Bronchial epithelial cell (primary cell): ENCODE measurements at regions not wholly inside any gene's neighbourhood (a gene's known extent, or its start where the extent isn't known, plus 50 kb on each side); places are given as distances from the start of the nearest gene placed in this dataset.

Experiments used
- DNase-seq: peaks from one replicate; pipeline ENCODE4 v3.0.0-alpha.2; 2010; ENCODE audit warnings: low read depth
- FAIRE-seq: peaks from 2 replicates; lab custom pipeline; 2011; peaks lifted over from hg19 to GRCh38; lab: Jason Lieb, UNC
- H3K27me3 ChIP-seq: 2 replicates; pipeline ENCODE4 v1.5.1; 2011; ENCODE audit warnings: low read length; ENCODE audit not compliant: control insufficient read depth, insufficient read depth
- H3K36me3 ChIP-seq: 2 replicates; pipeline ENCODE4 v1.5.1; 2011; ENCODE audit warnings: low read length; ENCODE audit not compliant: control insufficient read depth, insufficient read depth
- H3K4me3 ChIP-seq: 2 replicates; pipeline ENCODE4 v1.5.1; 2011; ENCODE audit warnings: mild to moderate bottlenecking, low read depth, low read length, control low read depth
- TF ChIP-seq, protein P1 (sequence below): IDR thresholded peaks from 2 replicates; pipeline ENCODE4 v1.5.1; 2011; ENCODE audit warnings: mild to moderate bottlenecking, moderate library complexity, low read length, control low read depth, inconsistent platforms; ENCODE audit not compliant: insufficient read depth, severe bottlenecking

DNA sequence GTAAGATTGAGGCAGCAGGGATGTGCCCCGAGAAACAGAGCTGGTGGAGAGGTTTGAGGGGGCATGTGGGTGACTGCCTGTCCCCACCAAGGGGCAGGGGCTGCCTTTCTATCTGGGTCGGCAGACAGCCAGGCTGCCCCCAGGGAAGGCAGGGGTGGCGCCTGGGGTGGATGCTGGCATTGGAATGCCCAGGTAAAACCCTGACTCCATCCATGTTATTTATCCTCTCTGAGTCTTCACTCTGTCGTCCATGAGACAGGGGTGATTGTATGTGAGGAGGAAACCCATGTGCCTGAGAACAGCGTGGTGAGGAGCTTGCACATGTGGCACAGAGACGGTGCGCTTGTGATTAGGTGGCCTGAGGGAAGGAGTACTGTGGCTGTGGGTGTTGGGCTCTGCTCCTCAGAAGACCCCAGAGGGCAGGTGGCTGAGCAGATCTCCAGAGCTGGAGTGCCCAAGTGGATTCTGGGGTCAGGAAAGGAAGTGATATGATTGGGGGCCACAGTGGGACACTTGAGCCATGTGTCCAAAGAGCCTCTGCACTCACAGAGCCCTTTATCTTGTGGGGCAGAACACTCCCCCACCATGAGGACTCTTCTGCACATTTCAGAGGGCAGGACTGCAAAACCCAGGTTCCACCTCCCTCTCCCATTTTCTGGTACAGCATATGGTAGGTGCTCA, 100.4 kb upstream of the RET start:
- no peaks in the 10 kb centered on the region for H3K36me3 ChIP-seq
- TF ChIP-seq, protein P1, sequence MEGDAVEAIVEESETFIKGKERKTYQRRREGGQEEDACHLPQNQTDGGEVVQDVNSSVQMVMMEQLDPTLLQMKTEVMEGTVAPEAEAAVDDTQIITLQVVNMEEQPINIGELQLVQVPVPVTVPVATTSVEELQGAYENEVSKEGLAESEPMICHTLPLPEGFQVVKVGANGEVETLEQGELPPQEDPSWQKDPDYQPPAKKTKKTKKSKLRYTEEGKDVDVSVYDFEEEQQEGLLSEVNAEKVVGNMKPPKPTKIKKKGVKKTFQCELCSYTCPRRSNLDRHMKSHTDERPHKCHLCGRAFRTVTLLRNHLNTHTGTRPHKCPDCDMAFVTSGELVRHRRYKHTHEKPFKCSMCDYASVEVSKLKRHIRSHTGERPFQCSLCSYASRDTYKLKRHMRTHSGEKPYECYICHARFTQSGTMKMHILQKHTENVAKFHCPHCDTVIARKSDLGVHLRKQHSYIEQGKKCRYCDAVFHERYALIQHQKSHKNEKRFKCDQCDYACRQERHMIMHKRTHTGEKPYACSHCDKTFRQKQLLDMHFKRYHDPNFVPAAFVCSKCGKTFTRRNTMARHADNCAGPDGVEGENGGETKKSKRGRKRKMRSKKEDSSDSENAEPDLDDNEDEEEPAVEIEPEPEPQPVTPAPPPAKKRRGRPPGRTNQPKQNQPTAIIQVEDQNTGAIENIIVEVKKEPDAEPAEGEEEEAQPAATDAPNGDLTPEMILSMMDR, result no peak
- DNase-seq (no peak), FAIRE-seq (no peak)
- H3K27me3 ChIP-seq, result no peaks in the 10 kb centered on the region
- no peak overlapping the region for H3K4me3 ChIP-seq

DNA sequence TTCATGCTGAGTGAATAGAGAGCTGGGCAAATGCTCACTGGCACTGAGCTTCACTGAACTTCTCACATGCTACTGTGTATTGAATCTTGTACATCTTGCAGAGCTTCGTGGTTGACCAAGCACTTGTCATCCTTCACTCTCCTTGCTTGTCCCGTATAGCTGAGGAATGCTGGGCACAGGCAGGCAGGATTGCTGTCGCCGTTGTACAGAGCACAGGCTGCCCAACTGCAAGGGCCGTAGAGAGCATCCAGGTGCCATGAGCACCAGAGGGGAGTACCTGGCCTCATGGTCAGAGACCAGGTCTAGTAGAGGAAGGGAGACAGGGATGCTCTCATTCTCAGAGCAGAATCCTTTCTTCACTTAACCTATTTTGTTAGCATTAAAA, 99.8 kb upstream of the RET start:
- FAIRE-seq (no peak), DNase-seq (no peak)
- TF ChIP-seq, protein P1, result no peak
- Histone ChIP-seq H3K36me3 (no peaks in the 10 kb centered on the region), H3K27me3 (no peaks in the 10 kb centered on the region), H3K4me3 (no peak overlapping the region)

DNA sequence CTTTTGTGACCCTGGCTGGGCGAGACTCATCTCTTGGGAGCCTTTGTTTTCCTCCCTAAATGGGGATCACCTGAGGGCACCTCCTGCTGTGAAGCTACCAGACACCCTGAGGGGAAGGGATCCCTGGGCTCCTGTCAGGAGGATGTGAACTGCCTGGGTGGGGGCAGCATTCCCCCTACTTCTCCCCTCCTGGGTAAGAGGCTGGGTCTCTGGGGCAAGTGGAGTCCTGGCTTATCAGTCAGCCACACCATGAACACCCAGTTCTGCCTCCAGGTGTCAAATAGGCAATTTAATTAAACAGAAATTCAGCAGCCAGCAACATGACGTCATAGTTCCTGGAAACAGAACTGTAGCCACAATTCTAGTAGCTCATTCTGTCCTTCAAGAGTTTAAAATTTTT, 97.7 kb upstream of the RET start:
- Histone ChIP-seq H3K36me3 (no peaks in the 10 kb centered on the region), H3K27me3 (no peaks in the 10 kb centered on the region), H3K4me3 (no peak overlapping the region)
- TF ChIP-seq, protein P1, result no peak
- DNase-seq, result no peak
- no peak for FAIRE-seq

DNA sequence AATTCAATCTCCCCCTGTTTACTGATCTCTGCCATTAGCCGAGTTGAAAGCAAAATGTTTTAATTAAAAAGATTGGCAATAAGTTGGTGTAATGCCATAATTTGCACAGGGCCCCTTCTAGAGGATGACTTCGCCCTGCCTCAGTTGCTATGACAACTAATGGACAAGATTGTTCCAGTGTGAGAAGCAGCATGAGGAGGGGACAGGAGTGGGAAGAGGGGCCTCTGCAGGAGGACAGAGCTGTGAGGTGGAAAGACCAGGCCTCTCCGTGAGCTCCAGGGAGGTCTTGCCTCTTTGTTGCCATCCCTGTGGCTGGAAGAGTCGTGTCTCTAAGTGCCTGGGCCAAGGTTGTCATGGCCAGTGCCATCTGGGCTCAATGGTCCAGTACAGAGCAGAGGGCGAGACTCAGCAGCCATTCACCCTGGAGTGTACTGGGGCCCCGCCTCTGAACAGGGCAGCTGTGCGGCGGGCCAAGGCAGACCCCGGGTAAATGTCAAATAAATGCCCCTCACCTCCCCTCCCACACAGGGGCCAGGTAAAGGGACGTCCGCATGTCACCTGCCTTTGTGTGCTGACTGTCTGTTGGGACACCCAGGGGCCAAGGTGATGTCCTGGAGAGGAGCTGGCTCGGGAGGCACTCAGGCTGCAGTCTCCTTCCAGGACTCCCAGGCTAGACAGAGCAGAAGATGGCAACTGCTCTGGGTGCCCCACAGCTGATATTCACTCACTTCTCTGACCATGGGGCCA, 97.0 kb upstream of the RET start:
- no peak for FAIRE-seq
- H3K36me3 ChIP-seq, result no peaks in the 10 kb centered on the region
- TF ChIP-seq, protein P1, result no peak
- no peak for DNase-seq
- H3K27me3 ChIP-seq, result no peaks in the 10 kb centered on the region
- no peak overlapping the region for H3K4me3 ChIP-seq

DNA sequence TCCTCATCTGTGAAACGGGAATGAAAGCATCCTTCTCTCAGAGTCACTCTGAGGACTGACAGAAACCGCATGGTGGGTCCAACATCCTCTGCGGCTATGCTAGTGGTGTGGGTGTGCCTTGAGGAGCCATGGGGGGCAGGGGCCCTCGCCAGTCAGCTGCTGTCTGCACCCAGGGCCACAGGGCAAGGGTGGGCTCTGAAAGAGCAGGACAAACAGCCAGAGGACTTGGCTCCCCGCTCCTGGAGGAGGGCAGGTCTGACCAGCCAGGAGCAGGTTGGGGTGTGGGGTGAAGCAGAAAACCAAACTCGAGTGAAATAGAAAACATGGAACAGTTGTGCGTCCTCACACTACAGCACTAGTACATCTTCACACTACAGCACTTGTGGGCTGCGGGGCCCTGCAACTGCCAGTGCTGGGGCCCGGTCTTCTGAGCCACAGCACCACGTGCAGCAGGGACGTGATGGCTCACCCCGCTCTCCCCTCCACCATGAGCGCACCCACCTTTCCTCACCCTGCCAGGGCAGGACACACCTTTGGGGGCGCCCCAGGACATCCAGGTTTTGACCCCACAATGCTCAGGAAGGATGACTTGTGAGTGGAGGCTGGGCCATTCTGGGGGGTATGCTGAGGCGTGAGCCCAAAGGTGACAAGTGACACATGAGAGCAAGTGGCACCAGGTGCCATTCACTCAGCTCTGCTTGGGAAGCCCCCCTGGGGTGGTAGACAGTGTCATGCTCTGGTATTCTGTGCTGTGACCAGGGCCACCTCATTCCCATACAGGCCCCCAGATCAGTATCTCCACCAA, 96.1 kb upstream of the RET start:
- Histone ChIP-seq H3K4me3 (no peak overlapping the region), H3K36me3 (no peaks in the 10 kb centered on the region), H3K27me3 (no peaks in the 10 kb centered on the region)
- TF ChIP-seq, protein P1, result no peak
- no peak for DNase-seq
- FAIRE-seq, result peak; percentile 75
